ENCODE measurements at regions not wholly inside any gene's neighbourhood (a gene's known extent, or its start where the extent isn't known, plus 50 kb on each side); places are given as distances from the start of the nearest gene placed in this dataset.

DNA sequence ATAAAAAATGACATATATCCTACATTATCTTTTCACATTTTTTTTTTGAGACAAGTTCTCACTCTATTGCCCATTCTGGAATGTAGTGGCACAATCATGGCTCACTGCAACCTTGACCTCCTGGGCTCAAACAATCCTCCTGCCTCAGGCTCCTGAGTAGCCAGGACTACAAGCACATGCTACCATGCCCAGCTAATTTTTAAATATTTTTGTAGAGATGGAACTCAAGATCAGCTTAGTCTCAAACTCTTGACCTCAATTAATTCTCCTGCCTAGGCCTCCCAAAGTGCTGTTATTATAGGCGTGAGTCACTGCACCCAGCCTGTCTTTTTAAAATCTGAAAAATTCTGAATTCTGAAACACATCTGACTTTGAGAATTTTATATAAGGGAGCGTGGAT lies 241.9 kb upstream of the DCN start:
- Histone ChIP-seq H3K9me3 (ENCODE audit: control insufficient read depth in 4 of 4, insufficient read depth in 3 of 4, low read length in 3 of 4) (no peaks in the 10 kb centered on the region), H3K36me3 (ENCODE audit: control insufficient read depth in 4 of 4, insufficient read depth in 4 of 4, low read length in 4 of 4) (no peaks in the 10 kb centered on the region), H3K4me3 (no peak overlapping the region), H3K4me1 (ENCODE audit: control insufficient read depth in 5 of 5, insufficient read depth in 5 of 5, low read length in 5 of 5) (peaks cover 0 to 52% (median 6%) of the 10 kb centered on the region in 5 donors), H3K9ac (ENCODE audit: insufficient read depth in 1 of 2, low read length in 2 of 2) (no peak overlapping the region), H3K27me3 (ENCODE audit: control insufficient read depth in 3 of 3, insufficient read depth in 3 of 3, low read length in 2 of 3) (no peaks in the 10 kb centered on the region), H3K27ac (ENCODE audit: low read depth in 1 of 2, low read length in 1 of 2) (no peak overlapping the region)
- DNase-seq, result no peak
- WGBS, 2 donors, result 94 to 95% methylated on average over 2 of the region's 2 CpGs
- ATAC-seq (ENCODE audit: insufficient read depth, low FRiP score), result no peak
- TF ChIP-seq, protein P1, sequence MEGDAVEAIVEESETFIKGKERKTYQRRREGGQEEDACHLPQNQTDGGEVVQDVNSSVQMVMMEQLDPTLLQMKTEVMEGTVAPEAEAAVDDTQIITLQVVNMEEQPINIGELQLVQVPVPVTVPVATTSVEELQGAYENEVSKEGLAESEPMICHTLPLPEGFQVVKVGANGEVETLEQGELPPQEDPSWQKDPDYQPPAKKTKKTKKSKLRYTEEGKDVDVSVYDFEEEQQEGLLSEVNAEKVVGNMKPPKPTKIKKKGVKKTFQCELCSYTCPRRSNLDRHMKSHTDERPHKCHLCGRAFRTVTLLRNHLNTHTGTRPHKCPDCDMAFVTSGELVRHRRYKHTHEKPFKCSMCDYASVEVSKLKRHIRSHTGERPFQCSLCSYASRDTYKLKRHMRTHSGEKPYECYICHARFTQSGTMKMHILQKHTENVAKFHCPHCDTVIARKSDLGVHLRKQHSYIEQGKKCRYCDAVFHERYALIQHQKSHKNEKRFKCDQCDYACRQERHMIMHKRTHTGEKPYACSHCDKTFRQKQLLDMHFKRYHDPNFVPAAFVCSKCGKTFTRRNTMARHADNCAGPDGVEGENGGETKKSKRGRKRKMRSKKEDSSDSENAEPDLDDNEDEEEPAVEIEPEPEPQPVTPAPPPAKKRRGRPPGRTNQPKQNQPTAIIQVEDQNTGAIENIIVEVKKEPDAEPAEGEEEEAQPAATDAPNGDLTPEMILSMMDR (IDR thresholded peaks at IDR 0.05; ENCODE audit: control extremely low read depth, extremely low read depth), result no peak

GRCh38 chr12:91423693-91424050 lies 241.1 kb upstream of the DCN start:
- ATAC-seq (ENCODE audit: insufficient read depth, low FRiP score) (no peak), DNase-seq (no peak)
- H3K27me3 ChIP-seq (ENCODE audit: control insufficient read depth in 3 of 3, insufficient read depth in 3 of 3, low read length in 2 of 3), result no peaks in the 10 kb centered on the region
- peaks cover 0 to 49% (median 6%) of the 10 kb centered on the region in 5 donors for H3K4me1 ChIP-seq (ENCODE audit: control insufficient read depth in 5 of 5, insufficient read depth in 5 of 5, low read length in 5 of 5)
- no peaks in the 10 kb centered on the region for H3K9me3 ChIP-seq (ENCODE audit: control insufficient read depth in 4 of 4, insufficient read depth in 3 of 4, low read length in 3 of 4)
- 61 to 64% methylated on average over 2 of the region's 2 CpGs for WGBS, 2 donors
- H3K36me3 ChIP-seq (ENCODE audit: control insufficient read depth in 4 of 4, insufficient read depth in 4 of 4, low read length in 4 of 4), result no peaks in the 10 kb centered on the region
- H3K9ac ChIP-seq (ENCODE audit: insufficient read depth in 1 of 2, low read length in 2 of 2), result no peak overlapping the region
- no peak overlapping the region for H3K4me3 ChIP-seq
- no peak overlapping the region for H3K27ac ChIP-seq (ENCODE audit: low read depth in 1 of 2, low read length in 1 of 2)
- TF ChIP-seq, protein P1 (IDR thresholded peaks at IDR 0.05; ENCODE audit: control extremely low read depth, extremely low read depth), result no peak

GRCh38 chr12:91422811-91423692 lies 240.4 kb upstream of the DCN start:
- Histone ChIP-seq H3K4me3 (no peak overlapping the region), H3K27me3 (ENCODE audit: control insufficient read depth in 3 of 3, insufficient read depth in 3 of 3, low read length in 2 of 3) (no peaks in the 10 kb centered on the region), H3K4me1 (ENCODE audit: control insufficient read depth in 5 of 5, insufficient read depth in 5 of 5, low read length in 5 of 5) (peaks cover 0 to 53% (median 6%) of the 10 kb centered on the region in 5 donors), H3K36me3 (ENCODE audit: control insufficient read depth in 4 of 4, insufficient read depth in 4 of 4, low read length in 4 of 4) (no peaks in the 10 kb centered on the region), H3K9ac (ENCODE audit: insufficient read depth in 1 of 2, low read length in 2 of 2) (no peak overlapping the region), H3K9me3 (ENCODE audit: control insufficient read depth in 4 of 4, insufficient read depth in 3 of 4, low read length in 3 of 4) (no peaks in the 10 kb centered on the region), H3K27ac (ENCODE audit: low read depth in 1 of 2, low read length in 1 of 2) (no peak overlapping the region)
- TF ChIP-seq, protein P1 (IDR thresholded peaks at IDR 0.05; ENCODE audit: control extremely low read depth, extremely low read depth), result no peak
- DNase-seq, result peak in 1 of 3 donors; percentile 65
- no peak for ATAC-seq (ENCODE audit: insufficient read depth, low FRiP score)
- WGBS, 2 donors, result 52 to 72% methylated on average over 7 of the region's 7 CpGs
